ENCODE measurements at regions not wholly inside any gene's neighbourhood (a gene's known extent, or its start where the extent isn't known, plus 50 kb on each side); places are given as distances from the start of the nearest gene placed in this dataset.
"Not testable (repeated sequence)": the region's sequence is repeated elsewhere in the genome, so short reads cannot be mapped to it uniquely, and the experiment has no call there.

GRCh38 chr5:60436518-60436917 lies 263.4 kb downstream of the DEPDC1B start:
- ChIA-PET POLR2A (no interaction called here), CTCF (no interaction called here)
- DNase-seq: no peak
- Mint-ChIP-seq H3K4me1 (no peaks in the 10 kb centered on the region), H3K36me3 (ENCODE audit: low read depth) (no peaks in the 10 kb centered on the region), H3K27ac (no peak overlapping the region), H3K9me3 (peaks cover 4% of the 10 kb centered on the region), H3K4me3 (no peak overlapping the region), H3K27me3 (no peaks in the 10 kb centered on the region)

DNA sequence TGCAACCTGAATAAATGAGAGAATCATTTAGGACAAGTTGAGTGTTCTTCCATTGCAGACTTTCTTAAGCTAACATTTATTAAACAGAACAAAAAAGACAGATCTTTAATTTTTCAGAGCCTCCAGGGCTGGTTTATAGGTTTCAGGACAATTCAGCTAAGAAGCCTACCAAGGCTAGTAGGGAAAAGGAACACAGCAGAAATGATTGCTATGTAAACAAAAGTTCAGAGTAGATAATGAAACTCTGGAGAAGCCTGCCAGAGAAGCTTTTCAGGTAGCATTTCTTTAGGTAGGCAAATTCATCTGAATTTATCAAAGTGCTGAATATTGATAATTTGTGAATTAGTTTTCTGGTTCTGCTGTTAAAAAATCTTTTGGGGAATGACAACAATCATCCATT lies 264.2 kb downstream of the DEPDC1B start:
- Mint-ChIP-seq H3K27me3 (no peaks in the 10 kb centered on the region), H3K4me1 (no peaks in the 10 kb centered on the region), H3K36me3 (ENCODE audit: low read depth) (no peaks in the 10 kb centered on the region), H3K27ac (no peak overlapping the region), H3K9me3 (peaks cover 4% of the 10 kb centered on the region), H3K4me3 (no peak overlapping the region)
- ChIA-PET POLR2A (no interaction called here), CTCF (no interaction called here)
- no peak for DNase-seq

- H3K4me1 Mint-ChIP-seq; H3K27ac Mint-ChIP-seq; POLR2A ChIA-PET; DNase-seq; H3K4me3 Mint-ChIP-seq; H3K9me3 Mint-ChIP-seq; H3K36me3 Mint-ChIP-seq (ENCODE audit: low read depth); H3K27me3 Mint-ChIP-seq; CTCF ChIA-PET: not testable (repeated sequence)
Observed at GRCh38 chr5:60426189-60426588, 273.8 kb downstream of the DEPDC1B start.

GRCh38 chr5:60420773-60421172 lies 279.2 kb downstream of the DEPDC1B start:
- CTCF ChIA-PET; H3K27ac Mint-ChIP-seq; DNase-seq; H3K27me3 Mint-ChIP-seq; H3K4me3 Mint-ChIP-seq; H3K4me1 Mint-ChIP-seq; POLR2A ChIA-PET; H3K36me3 Mint-ChIP-seq (ENCODE audit: low read depth): not testable (repeated sequence)
- H3K9me3 Mint-ChIP-seq: peaks cover 13% of the 10 kb centered on the region

- Mint-ChIP-seq H3K4me3 (no peak overlapping the region), H3K9me3 (peaks cover 9% of the 10 kb centered on the region), H3K4me1 (peaks cover 4% of the 10 kb centered on the region), H3K36me3 (ENCODE audit: low read depth) (no peaks in the 10 kb centered on the region), H3K27ac (no peak overlapping the region), H3K27me3 (no peaks in the 10 kb centered on the region)
- ChIA-PET CTCF (no interaction called here), POLR2A (no interaction called here)
- no peak for DNase-seq
Observed at GRCh38 chr5:60417500-60418181, 282.3 kb downstream of the DEPDC1B start.

DNA sequence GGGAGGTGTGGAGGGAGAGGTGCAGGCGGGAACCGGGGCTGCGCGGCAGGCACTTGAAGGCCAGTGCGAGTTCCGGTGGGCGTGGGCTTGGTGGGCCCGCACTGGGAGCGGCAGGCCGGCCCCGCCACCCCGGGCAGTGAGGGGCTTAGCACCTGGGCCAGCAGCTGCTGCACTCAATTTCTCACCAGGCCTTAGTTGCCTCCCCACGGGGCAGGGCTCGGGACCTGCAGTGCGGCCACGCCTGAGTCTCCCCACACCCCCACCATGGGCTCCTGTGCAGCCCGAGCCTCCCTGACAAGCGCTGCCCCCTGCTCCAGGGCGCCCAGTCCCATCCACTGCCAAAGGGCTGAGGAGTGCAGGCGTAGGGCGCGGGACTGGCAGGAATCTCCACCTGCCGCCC lies 284.5 kb downstream of the DEPDC1B start:
- peaks cover 9% of the 10 kb centered on the region for H3K9me3 Mint-ChIP-seq
- peaks cover 4% of the 10 kb centered on the region for H3K4me1 Mint-ChIP-seq
- H3K36me3 Mint-ChIP-seq (ENCODE audit: low read depth): no peaks in the 10 kb centered on the region
- POLR2A ChIA-PET: no interaction called here
- H3K27me3 Mint-ChIP-seq: no peaks in the 10 kb centered on the region
- H3K27ac Mint-ChIP-seq: no peak overlapping the region
- no peak overlapping the region for H3K4me3 Mint-ChIP-seq
- no peak for DNase-seq
- CTCF ChIA-PET: no interaction called here

GRCh38 chr5:60410427-60410826 lies 289.5 kb downstream of the DEPDC1B start:
- POLR2A ChIA-PET: no interaction called here
- CTCF ChIA-PET: no interaction called here
- no peak overlapping the region for H3K4me3 Mint-ChIP-seq
- no peaks in the 10 kb centered on the region for H3K27me3 Mint-ChIP-seq
- no peaks in the 10 kb centered on the region for H3K4me1 Mint-ChIP-seq
- H3K36me3 Mint-ChIP-seq (ENCODE audit: low read depth): no peaks in the 10 kb centered on the region
- no peak for DNase-seq
- peaks cover 5% of the 10 kb centered on the region for H3K9me3 Mint-ChIP-seq
- H3K27ac Mint-ChIP-seq: no peak overlapping the region

DNA sequence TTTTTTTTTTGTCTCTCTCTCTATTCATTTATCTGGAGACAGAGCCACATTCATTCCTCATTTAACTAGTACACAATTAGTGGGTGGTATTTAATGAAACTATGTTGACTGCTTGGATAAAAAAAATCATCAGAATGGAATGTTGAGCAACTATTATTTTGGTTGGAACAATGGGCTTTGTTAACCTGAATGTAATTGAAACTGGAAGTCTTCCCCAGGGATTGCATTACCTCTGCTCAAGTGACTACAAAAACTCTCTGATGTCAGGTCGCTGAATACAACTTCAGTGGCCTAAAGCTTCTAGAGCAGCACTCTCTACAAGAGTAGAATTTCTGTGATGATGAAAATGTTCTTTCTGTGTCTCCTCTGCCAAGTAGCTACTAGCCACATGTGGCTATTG lies 295.8 kb downstream of the DEPDC1B start:
- ChIA-PET CTCF (no interaction called here), POLR2A (no interaction called here)
- Mint-ChIP-seq H3K4me1 (no peaks in the 10 kb centered on the region), H3K27ac (no peak overlapping the region), H3K9me3 (peaks cover 2% of the 10 kb centered on the region), H3K36me3 (ENCODE audit: low read depth) (no peaks in the 10 kb centered on the region), H3K4me3 (no peak overlapping the region), H3K27me3 (no peaks in the 10 kb centered on the region)
- DNase-seq: no peak

DNA sequence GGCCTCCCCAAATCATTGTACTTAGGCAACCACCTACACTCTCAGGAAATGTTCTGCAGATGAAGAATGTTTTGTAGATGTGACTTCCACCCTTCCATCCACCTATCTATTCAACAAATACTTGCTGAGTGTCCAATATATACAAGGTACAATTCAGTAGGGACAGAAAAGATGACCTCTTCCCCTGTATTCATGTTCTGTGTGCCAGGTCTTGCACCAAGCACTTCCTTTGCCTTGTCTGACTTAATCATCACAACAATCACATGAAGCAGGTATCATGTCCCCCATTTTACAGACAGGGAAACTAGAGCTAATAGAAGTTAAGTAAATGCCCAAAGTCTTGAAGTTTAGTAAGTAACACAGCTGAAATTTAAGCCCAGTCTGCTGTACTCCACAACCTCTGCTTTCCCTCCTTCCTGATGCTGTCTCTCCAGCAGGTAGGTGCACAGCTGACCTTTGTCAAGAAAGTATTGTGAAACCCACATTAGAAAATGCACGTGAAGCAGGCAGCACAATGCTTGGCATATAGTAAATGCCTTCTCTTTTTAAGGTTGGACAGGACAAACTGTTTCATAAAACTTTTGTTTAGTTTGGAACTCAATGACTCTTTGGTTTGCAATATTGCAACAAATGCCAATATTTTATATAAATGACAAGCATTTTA lies 296.5 kb downstream of the DEPDC1B start:
- H3K4me3 Mint-ChIP-seq: no peak overlapping the region
- H3K4me1 Mint-ChIP-seq: no peaks in the 10 kb centered on the region
- no peak overlapping the region for H3K27ac Mint-ChIP-seq
- CTCF ChIA-PET: no interaction called here
- H3K9me3 Mint-ChIP-seq: peaks cover 2% of the 10 kb centered on the region
- no peaks in the 10 kb centered on the region for H3K36me3 Mint-ChIP-seq (ENCODE audit: low read depth)
- DNase-seq: no peak
- H3K27me3 Mint-ChIP-seq: no peaks in the 10 kb centered on the region
- POLR2A ChIA-PET: no interaction called here

DNA sequence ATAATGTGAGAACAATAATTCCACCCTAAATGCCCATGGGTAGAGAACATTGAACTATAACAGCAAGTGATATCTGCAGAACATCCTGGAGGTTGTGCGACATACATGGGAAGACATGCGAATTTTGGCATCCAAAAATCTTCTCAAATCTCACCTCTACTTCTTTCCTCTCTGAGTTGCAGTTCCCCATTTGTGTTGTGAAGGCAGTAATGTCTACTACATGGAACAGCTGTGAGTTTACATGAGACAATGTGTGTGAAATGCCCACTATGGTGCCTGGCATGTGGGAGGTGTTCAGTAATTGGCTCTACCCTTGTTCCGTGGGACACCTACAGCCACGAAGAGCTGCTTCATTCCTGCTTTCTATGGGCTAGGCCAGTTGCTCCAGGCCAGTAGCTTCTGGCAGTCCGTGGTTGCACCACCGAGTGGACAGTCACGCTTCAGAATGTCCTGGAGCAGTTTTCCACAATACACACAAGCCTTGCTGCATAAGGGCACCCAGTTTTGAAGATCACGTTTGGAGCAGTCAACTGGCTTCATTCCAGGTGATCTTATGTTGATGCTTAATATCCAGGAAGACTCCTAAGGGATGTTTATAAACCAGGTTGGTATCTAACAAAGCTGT lies 297.7 kb downstream of the DEPDC1B start:
- H3K36me3 Mint-ChIP-seq (ENCODE audit: low read depth): no peaks in the 10 kb centered on the region
- ChIA-PET POLR2A (no interaction called here), CTCF (no interaction called here)
- H3K27ac Mint-ChIP-seq: no peak overlapping the region
- no peak for DNase-seq
- no peaks in the 10 kb centered on the region for H3K27me3 Mint-ChIP-seq
- H3K9me3 Mint-ChIP-seq: peaks cover 2% of the 10 kb centered on the region
- no peak overlapping the region for H3K4me3 Mint-ChIP-seq
- H3K4me1 Mint-ChIP-seq: no peaks in the 10 kb centered on the region

DNA sequence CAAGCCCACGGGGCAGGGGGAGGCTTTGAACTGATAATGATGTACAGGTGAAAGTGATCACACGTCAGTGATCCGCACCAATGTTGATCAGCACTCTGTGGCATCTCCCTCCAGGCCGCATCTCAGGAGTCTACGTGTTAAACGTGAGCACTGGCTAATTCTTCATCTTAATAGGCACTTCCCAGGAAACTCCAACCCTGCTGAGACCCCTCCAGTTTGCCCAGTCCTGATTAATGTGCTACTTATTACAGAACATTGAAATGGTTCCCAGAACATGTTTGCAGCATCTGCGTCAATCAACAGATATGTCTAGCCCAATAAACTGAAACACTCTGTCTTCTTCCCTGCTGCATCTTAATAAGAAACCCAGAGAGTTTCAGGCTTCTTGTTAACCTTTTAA lies 298.4 kb downstream of the DEPDC1B start:
- H3K27me3 Mint-ChIP-seq: no peaks in the 10 kb centered on the region
- ChIA-PET POLR2A (no interaction called here), CTCF (no interaction called here)
- no peaks in the 10 kb centered on the region for H3K9me3 Mint-ChIP-seq
- H3K4me3 Mint-ChIP-seq: no peak overlapping the region
- H3K27ac Mint-ChIP-seq: no peak overlapping the region
- DNase-seq: no peak
- H3K36me3 Mint-ChIP-seq (ENCODE audit: low read depth): no peaks in the 10 kb centered on the region
- no peaks in the 10 kb centered on the region for H3K4me1 Mint-ChIP-seq

GRCh38 chr5:60399507-60399906 lies 300.5 kb downstream of the DEPDC1B start:
- CTCF ChIA-PET: no interaction called here
- Mint-ChIP-seq H3K9me3 (no peaks in the 10 kb centered on the region), H3K4me3 (no peak overlapping the region), H3K27ac (no peak overlapping the region), H3K4me1 (no peaks in the 10 kb centered on the region), H3K27me3 (no peaks in the 10 kb centered on the region), H3K36me3 (ENCODE audit: low read depth) (no peaks in the 10 kb centered on the region)
- no peak for DNase-seq
- POLR2A ChIA-PET: no interaction called here

- POLR2A ChIA-PET: no interaction called here
- CTCF ChIA-PET: no interaction called here
Observed at GRCh38 chr5:60395712-60396329, 304.1 kb downstream of the DEPDC1B start.

DNA sequence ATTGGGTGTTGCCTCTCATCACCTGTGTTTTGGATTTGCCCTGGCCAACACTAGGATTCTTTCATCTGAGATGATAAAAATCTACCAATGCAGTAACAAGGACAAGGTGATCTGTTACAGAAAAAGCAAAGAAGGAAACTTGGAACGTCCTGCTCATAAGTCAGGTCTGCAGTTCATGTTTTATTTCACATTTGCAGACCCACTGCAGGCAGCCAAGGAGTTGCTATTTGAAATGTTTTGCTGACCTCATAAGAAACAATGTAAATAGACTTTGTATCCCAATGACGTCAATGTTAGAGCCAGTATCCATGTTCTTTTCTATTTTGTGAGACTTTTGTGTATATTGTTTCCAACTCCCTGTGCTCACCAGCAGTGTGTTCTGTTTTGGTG lies 312.9 kb downstream of the DEPDC1B start:
- ChIA-PET POLR2A (no interaction called here), CTCF (no interaction called here)
- Mint-ChIP-seq H3K4me1 (no peaks in the 10 kb centered on the region), H3K36me3 (ENCODE audit: low read depth) (no peaks in the 10 kb centered on the region), H3K27me3 (no peaks in the 10 kb centered on the region), H3K4me3 (no peak overlapping the region), H3K27ac (no peak overlapping the region), H3K9me3 (peaks cover 3% of the 10 kb centered on the region)
- DNase-seq: no peak

More at GRCh38 chr5:60395712-60396329, 304.1 kb downstream of the DEPDC1B start:
- H3K27me3 Mint-ChIP-seq: no peaks in the 10 kb centered on the region
- no peaks in the 10 kb centered on the region for H3K36me3 Mint-ChIP-seq (ENCODE audit: low read depth)
- no peak overlapping the region for H3K27ac Mint-ChIP-seq
- H3K4me3 Mint-ChIP-seq: no peak overlapping the region
- DNase-seq: no peak
- H3K9me3 Mint-ChIP-seq: no peaks in the 10 kb centered on the region
- no peaks in the 10 kb centered on the region for H3K4me1 Mint-ChIP-seq

Measured in activated CD4-positive, alpha-beta memory T cell treated with anti-CD3 and anti-CD28 coated beads, Interleukin-2, amount 10 ng/mL, durations not matched to agents 7 days and 5 days (primary cell).